ENCODE measurements at regions not wholly inside any gene's neighbourhood (a gene's known extent, or its start where the extent isn't known, plus 50 kb on each side); places are given as distances from the start of the nearest gene placed in this dataset.

DNA sequence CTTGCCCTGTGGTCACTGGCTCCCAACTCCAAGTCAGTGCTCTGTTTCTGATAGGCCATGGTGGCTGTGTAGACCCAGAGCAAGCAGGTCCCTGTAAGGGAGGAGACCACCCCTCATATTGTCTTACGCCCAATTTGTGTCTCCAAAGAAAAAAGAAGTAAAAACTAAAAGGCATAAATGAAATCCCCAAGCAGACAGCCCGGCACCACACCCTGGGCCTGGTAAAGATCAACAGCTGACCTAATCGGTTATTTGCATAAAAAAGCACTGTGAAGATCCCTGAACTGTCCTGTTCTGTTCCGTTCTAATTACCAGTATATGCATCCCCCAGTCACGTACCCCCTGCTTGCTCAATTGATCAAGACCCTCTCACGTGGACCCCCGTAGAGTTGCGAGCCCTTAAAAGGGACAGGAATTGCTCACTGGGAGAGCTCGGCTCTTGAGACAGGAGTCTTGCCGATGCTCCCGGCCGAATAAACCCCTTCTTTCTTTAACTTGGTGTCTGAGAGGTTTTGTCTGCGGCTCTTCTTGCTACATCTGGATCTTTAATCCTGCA is 364.1 kb upstream of the HS6ST1 start:
- TF ChIP-seq, protein P1, sequence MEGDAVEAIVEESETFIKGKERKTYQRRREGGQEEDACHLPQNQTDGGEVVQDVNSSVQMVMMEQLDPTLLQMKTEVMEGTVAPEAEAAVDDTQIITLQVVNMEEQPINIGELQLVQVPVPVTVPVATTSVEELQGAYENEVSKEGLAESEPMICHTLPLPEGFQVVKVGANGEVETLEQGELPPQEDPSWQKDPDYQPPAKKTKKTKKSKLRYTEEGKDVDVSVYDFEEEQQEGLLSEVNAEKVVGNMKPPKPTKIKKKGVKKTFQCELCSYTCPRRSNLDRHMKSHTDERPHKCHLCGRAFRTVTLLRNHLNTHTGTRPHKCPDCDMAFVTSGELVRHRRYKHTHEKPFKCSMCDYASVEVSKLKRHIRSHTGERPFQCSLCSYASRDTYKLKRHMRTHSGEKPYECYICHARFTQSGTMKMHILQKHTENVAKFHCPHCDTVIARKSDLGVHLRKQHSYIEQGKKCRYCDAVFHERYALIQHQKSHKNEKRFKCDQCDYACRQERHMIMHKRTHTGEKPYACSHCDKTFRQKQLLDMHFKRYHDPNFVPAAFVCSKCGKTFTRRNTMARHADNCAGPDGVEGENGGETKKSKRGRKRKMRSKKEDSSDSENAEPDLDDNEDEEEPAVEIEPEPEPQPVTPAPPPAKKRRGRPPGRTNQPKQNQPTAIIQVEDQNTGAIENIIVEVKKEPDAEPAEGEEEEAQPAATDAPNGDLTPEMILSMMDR (IDR thresholded peaks at IDR 0.05; ENCODE audit: poor library complexity), result no peak
- TF ChIP-seq EZH2 (IDR thresholded peaks at IDR 0.05; ENCODE audit: borderline replicate concordance), result no peak
- no peak for TF ChIP-seq EZH2phosphoT487 (IDR thresholded peaks at IDR 0.05; ENCODE audit: low read depth, severe bottlenecking, unreplicated experiment)
